ENCODE measurements at regions not wholly inside any gene's neighbourhood (a gene's known extent, or its start where the extent isn't known, plus 50 kb on each side); places are given as distances from the start of the nearest gene placed in this dataset.
A peak's percentile ranks its signal among the peaks of the same experiment; 100 is the strongest.

- DNase-seq = no peak
These were observed 74.9 kb downstream of the MIAT start for GRCh38 chr22:26732284-26732683.

DNA sequence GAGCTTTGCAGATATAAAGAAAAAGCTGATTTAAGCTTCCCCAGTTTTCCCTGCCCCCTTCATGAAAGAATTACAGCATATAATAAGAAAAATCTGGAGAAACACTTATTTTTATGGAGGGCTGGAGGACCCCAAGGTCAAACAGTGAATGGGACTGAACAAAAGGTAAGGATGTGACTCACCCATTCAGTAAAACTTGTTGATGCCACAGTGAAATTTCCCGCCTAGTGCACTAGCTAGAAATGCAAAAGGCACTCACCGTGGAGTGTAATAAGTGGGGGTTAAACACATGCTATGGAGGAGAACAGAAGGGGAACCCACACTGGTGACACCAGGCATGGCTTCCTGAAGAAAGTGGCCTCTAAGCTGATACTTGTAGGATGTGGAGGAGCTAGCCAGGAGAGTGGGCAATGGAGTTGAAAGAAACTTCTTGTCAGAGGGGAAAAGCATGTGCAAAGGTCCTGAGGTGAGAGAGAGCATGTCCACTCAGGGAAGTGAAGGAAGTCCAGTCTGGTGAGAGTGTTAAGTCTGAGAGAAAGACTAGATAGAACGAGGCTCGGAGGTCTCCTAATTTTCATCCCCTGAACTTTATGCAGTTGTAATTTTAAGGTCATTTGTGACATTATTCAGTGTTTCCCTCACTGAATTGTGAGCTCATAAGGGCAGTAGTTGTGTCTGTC lies 77.1 kb downstream of the MIAT start:
- DNase-seq = no peak

DNA sequence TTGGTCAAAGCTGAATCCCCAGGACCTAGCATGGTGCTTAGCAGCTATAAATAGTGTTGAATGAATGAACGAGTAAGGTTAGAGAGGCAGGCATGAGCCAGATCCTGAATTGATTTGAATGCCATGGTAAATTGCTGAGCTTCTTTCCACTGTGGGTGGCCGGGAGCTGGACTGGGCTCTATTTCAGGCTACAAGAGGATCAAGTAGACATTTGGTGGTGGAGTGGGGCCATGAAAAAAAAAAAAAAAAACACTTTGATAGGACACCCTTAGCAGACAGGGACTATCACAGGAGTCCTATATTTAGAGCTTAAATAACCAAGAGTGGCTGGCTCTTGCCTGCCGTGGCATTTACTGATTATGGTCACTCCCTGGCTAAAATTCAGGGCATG lies 77.6 kb downstream of the MIAT start:
- DNase-seq = no peak

DNA sequence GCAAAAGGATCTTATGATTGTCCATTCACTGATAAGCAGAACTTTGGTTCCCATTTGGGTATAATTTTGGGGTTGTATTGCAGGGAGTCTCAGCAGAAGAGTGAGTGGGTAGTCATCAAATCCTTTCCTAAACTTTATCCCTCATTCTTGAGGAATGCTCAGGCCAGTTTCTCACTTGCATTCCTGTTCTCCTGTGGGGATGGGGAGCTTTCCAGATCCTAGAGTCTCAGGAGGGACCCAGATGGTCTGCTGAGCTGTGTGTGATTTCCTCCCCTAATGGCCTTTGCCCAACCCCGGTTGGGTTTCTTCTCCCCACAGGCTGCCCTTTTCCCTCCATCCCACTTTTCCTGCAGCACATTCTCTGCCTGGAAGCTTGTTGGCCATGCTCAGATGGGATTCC lies 79.9 kb downstream of the MIAT start:
- no peak for DNase-seq

GRCh38 chr22:26740253-26740652 lies 82.9 kb downstream of the MIAT start:
- DNase-seq = no peak

DNA sequence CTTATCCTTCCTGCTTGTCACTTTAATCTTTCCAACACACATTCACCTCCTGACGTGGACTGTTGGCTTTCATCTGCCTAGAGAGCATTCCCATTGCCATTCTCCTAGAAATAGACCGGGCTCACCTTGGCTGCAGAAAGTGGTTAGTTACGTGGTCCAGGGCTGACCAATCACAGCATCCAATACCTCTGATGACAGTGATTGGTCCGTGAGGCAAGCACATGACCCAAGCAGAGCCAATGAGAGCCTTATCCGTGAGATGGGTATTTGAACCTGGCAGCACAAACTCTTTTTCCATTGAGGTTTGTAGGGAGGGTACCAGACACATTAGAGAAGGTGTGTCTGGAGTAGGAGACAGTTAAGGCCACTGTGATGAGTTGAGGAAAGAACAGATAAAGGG lies 85.8 kb downstream of the MIAT start:
- no peak for DNase-seq

- no peak for DNase-seq
These were observed 87.8 kb downstream of the MIAT start for GRCh38 chr22:26744892-26745808.

GRCh38 chr22:26746311-26746710 lies 88.9 kb downstream of the MIAT start:
- no peak for DNase-seq

- no peak for DNase-seq
These were observed 91.5 kb downstream of the MIAT start for GRCh38 chr22:26748845-26749244.

DNA sequence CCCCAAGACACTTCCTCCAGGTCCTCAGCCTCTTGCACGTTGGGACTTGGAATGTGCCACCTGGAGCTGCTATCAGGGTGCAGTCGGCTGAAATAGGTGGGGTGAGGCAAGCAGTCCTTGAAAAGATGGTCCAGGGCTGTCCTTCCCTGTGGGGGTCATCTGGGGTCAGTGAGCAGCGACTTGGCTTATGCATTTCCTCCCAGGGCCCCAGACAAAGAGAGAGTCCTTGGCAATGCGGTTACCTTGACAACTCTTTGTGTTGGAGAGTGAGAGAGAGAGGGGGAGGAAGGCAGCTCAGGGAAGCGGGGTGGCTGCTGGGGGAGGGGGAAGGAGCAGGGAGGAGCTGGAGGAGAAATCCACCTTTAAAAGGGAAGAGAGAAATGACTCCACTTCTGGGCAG lies 93.8 kb downstream of the MIAT start:
- DNase-seq = no peak

DNA sequence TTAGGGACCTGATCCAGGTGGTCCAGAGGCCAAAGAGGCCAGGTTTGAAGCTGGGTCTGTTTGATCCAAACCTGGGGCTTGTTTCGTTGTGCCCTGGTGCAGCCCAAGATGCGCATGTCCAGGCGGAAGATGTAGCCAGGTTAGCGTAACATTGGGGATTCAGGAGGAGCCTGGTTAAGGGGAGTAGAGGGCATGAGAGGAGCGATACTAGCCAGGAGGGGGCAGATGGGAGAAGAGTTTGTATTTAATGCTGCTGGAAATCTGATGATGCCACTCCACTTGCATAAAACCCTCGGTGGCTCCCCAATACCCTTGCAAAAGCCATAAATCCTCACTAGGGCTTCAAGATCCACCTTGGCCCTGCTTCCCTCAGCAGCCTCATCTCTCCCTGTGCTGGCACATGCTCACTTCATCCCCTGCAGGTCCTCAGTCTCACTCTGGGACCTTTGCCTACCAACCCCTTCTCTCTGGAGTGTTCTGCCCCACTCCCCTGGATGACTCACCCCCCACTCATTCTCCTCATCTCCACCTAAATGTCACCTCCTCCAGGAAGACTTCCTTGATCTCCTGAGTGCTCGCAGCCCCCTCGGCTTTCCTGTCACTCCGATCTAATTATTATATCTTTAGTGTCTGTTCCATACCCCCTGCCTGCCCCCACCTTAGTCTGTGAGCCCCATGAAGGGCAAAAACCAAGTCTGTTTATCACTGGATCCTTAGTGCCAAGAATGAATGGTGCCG lies 95.9 kb downstream of the MIAT start:
- DNase-seq = no peak

DNA sequence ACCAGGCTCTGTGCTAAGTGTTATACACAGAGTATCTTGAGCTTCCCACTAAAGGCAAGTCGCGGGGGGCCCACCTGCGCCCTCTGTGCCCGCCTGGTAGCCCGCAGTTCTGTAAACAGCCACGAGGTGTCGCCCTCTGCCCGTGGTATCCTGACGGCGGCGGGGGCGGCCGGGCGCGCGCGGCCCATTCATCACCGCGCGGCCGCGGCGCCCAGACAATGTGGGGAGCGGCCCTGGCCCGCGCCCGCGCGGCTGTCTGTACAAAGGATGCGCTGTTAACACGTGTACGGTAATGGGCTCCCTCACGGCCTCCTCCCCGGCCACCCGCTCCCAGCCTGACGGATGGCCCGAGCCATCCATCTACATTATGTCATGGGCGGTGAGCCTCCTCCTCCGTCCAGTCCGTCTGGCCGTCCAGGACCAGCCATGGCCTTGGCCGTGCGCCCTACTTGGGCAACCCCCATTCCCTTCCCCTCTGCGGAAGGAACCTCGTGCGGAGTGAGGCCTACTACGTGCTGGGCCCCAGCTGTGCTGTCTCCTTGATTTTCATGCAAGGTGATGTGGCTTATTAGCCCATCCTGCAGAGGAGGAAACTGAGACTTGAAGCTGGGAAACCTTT lies 99.4 kb downstream of the MIAT start:
- no peak for DNase-seq

GRCh38 chr22:26757496-26757895 lies 100.1 kb downstream of the MIAT start:
- DNase-seq = no peak

GRCh38 chr22:26762503-26763472 lies 105.4 kb downstream of the MIAT start:
- DNase-seq = no peak

DNA sequence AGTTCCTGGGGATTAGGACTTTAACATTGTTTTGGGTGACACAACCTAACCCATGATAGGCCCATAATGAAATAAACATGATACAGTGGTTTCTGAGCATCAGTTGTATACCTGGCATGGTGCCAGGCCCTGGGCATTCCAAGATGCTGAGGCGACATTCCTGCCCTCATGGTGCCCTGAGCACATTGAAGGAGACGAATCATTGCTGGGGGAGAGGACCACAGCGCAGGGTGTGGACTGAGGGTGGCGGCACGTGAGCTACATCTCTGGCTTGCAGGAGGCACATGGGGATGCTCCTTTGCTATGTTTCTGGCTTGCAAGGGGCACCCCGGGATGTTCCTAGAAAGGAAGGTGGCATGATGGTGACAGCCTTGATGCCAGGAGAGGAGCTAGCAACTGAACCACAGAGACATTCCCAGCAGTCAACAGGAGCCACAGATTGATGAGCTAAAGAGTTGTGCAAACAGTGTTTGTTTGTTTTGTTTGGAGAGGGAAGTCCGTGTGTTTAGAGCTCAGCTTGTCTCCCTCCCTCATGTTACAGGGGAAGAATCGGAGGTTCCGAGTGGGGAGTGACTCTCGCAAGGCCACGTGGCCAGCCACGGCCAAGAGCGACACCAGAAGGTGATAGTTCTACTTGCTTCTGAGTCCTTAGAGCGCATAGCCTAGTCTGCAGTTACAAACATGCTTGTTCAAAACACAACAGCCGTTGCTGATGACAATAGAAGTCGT lies 106.4 kb downstream of the MIAT start:
- peak; percentile 52 for DNase-seq

DNA sequence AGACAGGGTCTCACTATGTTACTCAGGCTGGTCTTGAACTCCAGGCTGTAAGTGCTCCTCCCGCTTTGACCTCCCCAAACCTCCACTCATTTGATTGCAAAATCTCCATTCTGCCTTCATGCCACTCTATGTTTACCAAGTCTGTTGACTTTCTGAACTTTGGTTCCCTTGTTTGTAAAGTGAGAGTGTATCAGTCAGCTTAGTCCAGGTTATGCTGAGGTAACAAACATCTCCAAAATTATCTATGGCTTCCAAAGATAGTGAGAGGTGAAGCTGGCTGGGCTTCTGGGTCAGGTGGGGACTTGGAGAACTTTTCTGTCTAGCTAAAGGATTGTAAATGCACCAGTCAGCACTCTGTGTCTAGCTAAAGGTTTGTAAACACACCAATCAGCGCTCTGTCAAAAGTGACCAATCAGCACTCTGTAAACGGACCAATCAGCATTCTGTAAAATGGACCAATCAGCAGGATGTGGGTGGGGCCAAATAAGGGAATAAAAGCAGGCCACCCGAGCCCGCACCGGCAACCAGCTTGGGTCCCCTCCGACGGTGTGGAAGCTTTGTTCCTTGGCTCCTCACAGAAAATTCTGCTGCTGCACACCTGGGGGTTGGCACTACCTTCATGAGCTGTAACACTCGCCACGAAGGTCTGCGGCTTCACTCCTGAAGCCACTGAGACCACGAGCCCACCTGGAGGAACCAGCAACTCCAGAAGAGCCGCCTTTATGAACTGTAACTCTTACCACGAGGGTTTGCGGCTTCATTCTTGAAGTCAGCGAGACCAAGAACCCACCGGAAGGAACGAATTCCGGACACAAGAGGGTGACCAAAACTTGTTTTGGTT lies 109.3 kb downstream of the MIAT start:
- no peak for DNase-seq

DNA sequence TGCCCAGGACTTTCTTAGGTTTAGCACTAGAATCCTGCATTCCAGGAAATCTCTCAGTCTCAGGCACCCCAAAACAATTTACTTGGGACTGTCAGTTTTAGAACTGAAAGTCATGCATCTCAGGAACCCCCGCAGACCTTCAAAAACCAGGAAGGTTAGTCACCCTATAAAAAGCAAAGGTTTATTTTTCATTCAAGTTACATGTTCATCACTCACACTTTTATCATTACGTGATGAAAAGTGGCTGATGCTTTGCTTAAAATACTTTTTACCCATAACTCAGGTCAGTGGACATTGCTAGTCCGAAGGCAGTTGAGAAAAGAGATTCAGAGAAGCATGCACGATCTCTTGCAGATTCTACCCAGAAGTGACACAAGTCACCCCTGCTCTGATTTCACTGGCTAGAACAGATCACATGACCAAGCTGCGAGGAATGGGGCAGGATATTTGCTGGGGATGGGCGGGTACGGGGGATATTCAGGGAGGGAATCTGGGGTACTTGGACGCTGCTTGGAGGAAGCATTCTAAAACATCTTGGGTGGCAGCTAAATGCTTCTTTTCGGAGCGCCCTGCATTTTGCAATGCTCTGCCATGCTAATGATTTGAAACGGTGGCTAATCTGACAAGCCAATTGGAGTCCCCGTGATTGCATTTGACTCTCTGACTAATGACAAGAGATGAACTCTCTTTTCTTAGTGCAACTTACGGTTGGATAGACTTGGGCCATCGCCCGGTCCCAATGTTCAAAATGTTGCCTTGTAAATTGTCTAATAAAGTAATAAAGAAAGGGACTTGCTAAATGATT lies 110.2 kb downstream of the MIAT start:
- no peak for DNase-seq

DNA sequence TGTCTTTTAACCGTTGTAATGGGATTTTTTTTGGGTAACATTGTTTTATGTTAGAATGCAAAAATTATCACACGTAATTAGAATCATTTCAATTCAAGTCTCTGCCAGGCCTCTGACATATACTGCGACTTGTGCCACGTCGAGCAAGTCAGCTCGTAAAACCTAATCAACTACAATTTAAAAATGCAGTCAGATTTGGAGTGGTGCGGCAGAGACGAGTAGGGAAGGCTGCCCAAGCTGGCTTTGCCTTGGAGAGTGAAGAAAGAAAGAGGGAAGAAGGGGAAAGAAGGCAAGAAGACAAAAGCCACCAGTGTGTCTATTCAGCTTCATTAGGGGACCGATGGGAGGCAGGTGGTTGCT lies 110.7 kb downstream of the MIAT start:
- no peak for DNase-seq

DNA sequence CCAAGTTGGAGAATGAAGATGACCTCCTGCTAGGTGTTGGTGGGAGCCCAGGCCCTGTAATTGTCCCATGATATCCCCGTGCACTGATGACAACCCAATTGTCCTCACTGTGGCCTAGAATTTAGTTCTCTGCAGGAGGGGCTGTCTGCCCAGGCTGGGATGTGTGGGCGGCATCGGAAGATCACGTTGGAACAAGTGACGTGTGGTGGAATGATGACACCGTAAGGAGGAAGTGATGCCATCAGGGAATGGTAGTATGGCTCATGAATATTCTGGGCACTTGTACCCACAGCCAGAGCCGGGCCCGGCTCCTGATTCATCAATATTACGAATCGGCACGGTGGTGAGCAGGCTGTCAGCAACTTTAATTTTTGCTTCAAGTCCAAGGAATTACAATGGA lies 111.6 kb downstream of the MIAT start:
- DNase-seq = no peak

DNA sequence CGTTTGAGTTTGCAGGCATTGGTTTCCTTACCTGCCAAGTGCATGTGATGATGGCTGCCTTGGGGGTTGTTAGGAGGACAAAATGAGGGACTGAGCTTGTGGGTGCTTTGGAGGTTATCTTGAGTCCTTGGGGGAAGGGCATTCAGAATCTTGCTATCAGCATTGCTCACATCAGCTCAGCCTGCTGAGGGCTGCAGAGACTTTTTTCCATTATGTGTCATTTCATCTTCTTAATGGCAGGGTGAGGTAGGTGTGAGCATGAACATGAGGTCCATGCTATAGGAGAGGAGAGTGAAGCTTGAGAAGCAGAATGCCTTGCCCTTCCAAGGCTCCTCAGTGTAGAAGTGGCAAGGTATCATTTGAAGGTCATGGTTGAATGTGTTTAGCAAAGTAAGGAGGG lies 112.3 kb downstream of the MIAT start:
- DNase-seq = no peak

Measured in NCI-H748 treated with DMSO at 0.1 percent for 48 hours (cell line).